ENCODE measurements at regions not wholly inside any gene's neighbourhood (a gene's known extent, or its start where the extent isn't known, plus 50 kb on each side); places are given as distances from the start of the nearest gene placed in this dataset.

DNA sequence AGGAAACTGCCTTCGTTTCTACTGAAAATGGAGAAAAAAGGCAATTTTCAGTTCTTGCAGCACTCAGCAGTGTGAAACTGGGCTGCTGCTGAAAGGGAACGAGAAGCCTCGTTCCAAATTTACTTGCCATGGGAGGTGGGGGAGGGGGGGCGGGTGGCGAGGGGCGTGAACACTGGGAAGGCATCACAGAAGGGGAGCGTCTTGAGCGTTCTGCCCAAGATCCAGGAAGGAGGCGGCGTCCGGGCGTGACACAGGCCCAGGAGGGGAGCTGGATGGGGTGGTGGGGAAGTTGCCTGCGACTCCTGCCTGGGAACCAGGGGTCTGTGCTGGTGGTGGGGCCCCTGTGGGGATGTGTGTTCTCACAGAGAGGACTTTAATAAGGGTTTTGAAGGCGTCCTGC, 213.5 kb downstream of the CTTN start:
- no peak overlapping the region for H3K4me3 ChIP-seq
- Mint-ChIP-seq H3K27ac (no peak overlapping the region), H3K27me3 (ENCODE audit: insufficient read depth, low read depth, poor library complexity) (peaks cover 35% of the 10 kb centered on the region), H3K9me3 (no peaks in the 10 kb centered on the region; the same call in 1 of the 3 replicates), H3K4me1 (peaks cover 50% of the 10 kb centered on the region), H3K4me3 (no peak overlapping the region), H3K36me3 (ENCODE audit: low read depth) (peaks cover 5% of the 10 kb centered on the region; the same call in 1 of the 3 replicates)
- H3F3A ChIP-seq (replicated peaks; ENCODE audit: low read depth), result 0 out of 2 replicates have a peak, but pooled peaks cover 12% of the 10 kb centered on the region
- H3K27ac ChIP-seq (ENCODE audit: low read depth), result no peak overlapping the region
- H3K27me3 ChIP-seq (ENCODE audit: insufficient read depth), result no peaks in the 10 kb centered on the region
- no peak overlapping the region for H3K4me2 ChIP-seq
- H3K79me2 ChIP-seq (replicated peaks; ENCODE audit: insufficient read depth), result peaks cover 17% of the 10 kb centered on the region
- DNase-seq (ENCODE audit: low spot score) (peak; percentile 49), ATAC-seq (peak; percentile 54)
- no peak overlapping the region for H2AFZ ChIP-seq
- H3K36me3 ChIP-seq (ENCODE audit: insufficient read depth), result no peaks in the 10 kb centered on the region
- TF ChIP-seq CREB1 (CRISPR knock-in tag; IDR thresholded peaks at IDR 0.05; ENCODE audit: low read depth) (no peak), EZH2phosphoT487 (IDR thresholded peaks at IDR 0.05; ENCODE audit: unreplicated experiment) (no peak), CTCF (conservative IDR thresholded peaks at IDR 0.05; ENCODE audit: low read depth in 2 of 2) (no peak), EZH2 (IDR thresholded peaks at IDR 0.05; ENCODE audit: low read depth, unreplicated experiment) (no peak), NANOG (IDR thresholded peaks at IDR 0.05; ENCODE audit: borderline replicate concordance) (no peak), ZNF331 (CRISPR knock-in tag; IDR thresholded peaks at IDR 0.05; ENCODE audit: low read depth) (no peak), ZNF114 (CRISPR knock-in tag; IDR thresholded peaks at IDR 0.05) (no peak), REST (IDR thresholded peaks at IDR 0.05; ENCODE audit: unreplicated experiment) (no peak), JUNB (IDR thresholded peaks at IDR 0.05; ENCODE audit: unreplicated experiment) (no peak), POLR2AphosphoS5 (IDR thresholded peaks at IDR 0.05; ENCODE audit: low read depth) (no peak), STAT1 (IDR thresholded peaks at IDR 0.05; ENCODE audit: unreplicated experiment) (no peak)
- TF ChIP-seq, protein P1, sequence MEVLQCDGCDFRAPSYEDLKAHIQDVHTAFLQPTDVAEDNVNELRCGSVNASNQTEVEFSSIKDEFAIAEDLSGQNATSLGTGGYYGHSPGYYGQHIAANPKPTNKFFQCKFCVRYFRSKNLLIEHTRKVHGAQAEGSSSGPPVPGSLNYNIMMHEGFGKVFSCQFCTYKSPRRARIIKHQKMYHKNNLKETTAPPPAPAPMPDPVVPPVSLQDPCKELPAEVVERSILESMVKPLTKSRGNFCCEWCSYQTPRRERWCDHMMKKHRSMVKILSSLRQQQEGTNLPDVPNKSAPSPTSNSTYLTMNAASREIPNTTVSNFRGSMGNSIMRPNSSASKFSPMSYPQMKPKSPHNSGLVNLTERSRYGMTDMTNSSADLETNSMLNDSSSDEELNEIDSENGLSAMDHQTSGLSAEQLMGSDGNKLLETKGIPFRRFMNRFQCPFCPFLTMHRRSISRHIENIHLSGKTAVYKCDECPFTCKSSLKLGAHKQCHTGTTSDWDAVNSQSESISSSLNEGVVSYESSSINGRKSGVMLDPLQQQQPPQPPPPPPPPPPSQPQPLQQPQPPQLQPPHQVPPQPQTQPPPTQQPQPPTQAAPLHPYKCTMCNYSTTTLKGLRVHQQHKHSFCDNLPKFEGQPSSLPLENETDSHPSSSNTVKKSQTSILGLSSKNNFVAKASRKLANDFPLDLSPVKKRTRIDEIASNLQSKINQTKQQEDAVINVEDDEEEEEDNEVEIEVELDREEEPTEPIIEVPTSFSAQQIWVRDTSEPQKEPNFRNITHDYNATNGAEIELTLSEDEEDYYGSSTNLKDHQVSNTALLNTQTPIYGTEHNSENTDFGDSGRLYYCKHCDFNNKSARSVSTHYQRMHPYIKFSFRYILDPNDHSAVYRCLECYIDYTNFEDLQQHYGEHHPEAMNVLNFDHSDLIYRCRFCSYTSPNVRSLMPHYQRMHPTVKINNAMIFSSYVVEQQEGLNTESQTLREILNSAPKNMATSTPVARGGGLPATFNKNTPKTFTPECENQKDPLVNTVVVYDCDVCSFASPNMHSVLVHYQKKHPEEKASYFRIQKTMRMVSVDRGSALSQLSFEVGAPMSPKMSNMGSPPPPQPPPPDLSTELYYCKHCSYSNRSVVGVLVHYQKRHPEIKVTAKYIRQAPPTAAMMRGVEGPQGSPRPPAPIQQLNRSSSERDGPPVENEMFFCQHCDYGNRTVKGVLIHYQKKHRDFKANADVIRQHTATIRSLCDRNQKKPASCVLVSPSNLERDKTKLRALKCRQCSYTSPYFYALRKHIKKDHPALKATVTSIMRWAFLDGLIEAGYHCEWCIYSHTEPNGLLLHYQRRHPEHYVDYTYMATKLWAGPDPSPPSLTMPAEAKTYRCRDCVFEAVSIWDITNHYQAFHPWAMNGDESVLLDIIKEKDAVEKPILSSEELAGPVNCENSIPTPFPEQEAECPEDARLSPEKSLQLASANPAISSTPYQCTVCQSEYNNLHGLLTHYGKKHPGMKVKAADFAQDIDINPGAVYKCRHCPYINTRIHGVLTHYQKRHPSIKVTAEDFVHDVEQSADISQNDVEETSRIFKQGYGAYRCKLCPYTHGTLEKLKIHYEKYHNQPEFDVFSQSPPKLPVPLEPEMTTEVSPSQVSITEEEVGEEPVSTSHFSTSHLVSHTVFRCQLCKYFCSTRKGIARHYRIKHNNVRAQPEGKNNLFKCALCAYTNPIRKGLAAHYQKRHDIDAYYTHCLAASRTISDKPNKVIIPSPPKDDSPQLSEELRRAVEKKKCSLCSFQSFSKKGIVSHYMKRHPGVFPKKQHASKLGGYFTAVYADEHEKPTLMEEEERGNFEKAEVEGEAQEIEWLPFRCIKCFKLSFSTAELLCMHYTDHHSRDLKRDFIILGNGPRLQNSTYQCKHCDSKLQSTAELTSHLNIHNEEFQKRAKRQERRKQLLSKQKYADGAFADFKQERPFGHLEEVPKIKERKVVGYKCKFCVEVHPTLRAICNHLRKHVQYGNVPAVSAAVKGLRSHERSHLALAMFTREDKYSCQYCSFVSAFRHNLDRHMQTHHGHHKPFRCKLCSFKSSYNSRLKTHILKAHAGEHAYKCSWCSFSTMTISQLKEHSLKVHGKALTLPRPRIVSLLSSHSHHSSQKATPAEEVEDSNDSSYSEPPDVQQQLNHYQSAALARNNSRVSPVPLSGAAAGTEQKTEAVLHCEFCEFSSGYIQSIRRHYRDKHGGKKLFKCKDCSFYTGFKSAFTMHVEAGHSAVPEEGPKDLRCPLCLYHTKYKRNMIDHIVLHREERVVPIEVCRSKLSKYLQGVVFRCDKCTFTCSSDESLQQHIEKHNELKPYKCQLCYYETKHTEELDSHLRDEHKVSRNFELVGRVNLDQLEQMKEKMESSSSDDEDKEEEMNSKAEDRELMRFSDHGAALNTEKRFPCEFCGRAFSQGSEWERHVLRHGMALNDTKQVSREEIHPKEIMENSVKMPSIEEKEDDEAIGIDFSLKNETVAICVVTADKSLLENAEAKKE (CRISPR knock-in tag; IDR thresholded peaks at IDR 0.05), result no peak
- TF ChIP-seq, protein P2, sequence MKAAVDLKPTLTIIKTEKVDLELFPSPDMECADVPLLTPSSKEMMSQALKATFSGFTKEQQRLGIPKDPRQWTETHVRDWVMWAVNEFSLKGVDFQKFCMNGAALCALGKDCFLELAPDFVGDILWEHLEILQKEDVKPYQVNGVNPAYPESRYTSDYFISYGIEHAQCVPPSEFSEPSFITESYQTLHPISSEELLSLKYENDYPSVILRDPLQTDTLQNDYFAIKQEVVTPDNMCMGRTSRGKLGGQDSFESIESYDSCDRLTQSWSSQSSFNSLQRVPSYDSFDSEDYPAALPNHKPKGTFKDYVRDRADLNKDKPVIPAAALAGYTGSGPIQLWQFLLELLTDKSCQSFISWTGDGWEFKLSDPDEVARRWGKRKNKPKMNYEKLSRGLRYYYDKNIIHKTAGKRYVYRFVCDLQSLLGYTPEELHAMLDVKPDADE (IDR thresholded peaks at IDR 0.05), result no peak
- H3K9me2 ChIP-seq (ENCODE audit: insufficient read depth), result no peaks in the 10 kb centered on the region
- peaks cover 33% of the 10 kb centered on the region for H3K4me1 ChIP-seq (ENCODE audit: insufficient read depth)
- H4K20me1 ChIP-seq (replicated peaks; ENCODE audit: insufficient read depth), result peaks cover 3% of the 10 kb centered on the region

Data from GM23338 (cell line).